HG02981 (cell line): ENCODE measurements at regions not wholly inside any gene's neighbourhood (a gene's known extent, or its start where the extent isn't known, plus 50 kb on each side); places are given as distances from the start of the nearest gene placed in this dataset.
"Not testable (repeated sequence)": the region's sequence is repeated elsewhere in the genome, so short reads cannot be mapped to it uniquely, and the experiment has no call there.

Source experiments
- ATAC-seq: cut with Tn5 transposase; IDR thresholded peaks from one replicate; pipeline ENCODE4 v1.9.1; 2021; ENCODE audit warnings: mild to moderate bottlenecking, moderate library complexity; ENCODE audit not compliant: unreplicated experiment

DNA sequence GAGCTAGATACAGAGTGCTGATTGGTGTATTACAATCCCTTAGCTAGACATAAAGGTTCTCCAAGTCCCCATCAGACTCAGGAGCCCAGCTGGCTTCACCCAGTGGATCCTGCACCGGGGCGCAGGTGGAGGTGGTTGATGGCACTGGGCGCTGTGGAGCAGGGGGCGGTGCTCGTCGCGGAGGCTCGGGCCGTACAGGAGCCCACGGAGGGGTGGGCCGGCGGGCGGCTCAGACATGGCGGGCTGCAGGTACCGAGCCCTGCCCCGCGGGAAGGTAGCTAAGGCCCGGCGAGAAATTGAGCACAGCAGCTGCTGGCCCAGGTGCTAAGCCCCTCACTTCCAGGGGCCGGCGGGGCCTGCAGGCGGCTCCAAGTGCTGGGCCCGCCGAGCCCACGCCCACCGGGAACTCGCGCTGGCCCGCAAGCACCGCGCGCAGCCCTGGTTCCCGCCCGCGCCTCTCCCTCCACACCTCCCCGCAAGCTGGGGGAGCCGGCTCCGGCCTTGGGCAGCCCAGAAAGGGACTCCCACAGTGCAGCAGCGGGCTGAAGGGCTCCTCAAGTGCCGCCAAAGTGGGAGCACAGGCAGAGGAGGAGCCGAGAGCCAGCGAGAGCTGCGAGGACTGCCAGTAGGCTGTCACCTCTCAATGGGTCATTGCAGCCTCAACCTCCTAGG lies 96.4 kb upstream of the MYO10 start:
- ATAC-seq = not testable (repeated sequence)

DNA sequence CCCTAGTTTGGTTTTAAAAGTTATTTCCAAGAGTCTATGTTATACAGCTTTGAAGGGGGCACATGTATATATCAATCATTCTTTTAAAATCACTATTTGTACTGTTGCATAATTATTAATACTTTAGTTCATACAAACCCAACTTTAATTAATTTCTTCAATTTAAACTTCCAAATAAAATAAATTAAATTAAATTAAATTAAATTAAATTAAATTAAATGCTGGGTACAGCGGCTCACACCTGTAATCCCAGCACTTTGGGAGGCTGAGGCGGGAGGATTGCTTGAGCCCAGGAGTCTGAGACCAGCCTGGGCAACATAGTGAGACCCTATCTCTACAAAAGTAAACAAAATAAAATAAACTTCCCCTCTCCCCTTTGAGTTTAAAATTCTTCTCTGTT lies 98.9 kb upstream of the MYO10 start:
- ATAC-seq = not testable (repeated sequence)

DNA sequence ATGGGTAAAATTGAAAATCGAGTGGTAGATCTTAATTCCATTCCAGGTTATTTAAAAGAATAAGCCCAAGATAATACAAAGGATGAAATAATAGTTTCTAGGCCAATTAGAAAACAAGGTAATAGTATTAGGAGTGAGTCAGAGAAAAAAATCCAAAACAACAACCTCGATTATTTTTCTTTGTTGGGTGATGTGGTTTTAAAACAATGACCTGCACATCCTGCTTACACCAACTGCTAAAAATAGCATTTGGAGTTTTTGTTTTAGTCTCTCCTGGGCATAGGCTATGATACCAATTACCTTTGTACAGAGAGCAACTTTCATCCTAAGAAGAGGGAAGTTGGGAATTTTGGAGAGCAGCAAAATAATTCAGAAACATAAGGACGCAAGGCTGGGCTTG lies 101.7 kb upstream of the MYO10 start:
- no peak for ATAC-seq

GRCh38 chr5:17039170-17039569 lies 103.1 kb upstream of the MYO10 start:
- ATAC-seq = no peak

DNA sequence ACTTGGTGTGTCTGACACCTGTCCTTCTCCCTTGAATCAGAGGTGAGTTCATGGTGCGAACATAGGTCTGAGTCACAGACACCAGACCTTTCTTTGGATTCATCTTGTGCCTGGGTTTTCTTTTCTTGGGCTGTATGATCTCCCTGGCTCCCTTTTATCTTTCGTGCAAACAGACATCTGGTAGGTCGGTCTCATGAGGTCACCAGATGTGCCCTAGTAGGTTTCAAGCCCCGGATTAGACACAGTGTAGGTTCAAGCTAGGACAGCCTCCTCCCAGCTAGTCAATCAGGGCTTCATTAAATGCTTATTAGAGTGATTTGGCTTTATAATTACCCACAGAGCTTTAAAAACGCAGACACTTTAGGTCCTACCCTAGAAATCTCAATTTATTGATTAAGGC lies 106.0 kb upstream of the MYO10 start:
- no peak for ATAC-seq

GRCh38 chr5:17046320-17046719 lies 110.2 kb upstream of the MYO10 start:
- no peak for ATAC-seq

DNA sequence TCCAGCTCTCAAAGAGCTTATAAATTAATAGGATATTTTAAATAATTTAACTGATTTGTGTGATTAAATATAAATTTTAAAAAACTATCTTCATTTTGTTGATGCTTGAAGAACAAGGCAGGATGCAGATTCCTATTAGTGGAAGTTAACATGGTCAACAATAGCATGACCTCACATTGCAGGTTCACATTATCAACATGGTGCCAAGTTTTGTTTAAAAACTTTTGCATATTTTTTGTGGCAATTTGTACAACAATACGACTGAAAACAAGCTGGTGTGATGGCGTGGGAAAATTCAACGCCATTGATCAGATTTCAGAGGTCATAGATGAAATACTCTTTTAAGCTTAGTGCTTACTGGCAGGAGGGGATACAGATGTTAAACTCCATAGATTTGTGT lies 114.1 kb upstream of the MYO10 start:
- ATAC-seq = no peak

DNA sequence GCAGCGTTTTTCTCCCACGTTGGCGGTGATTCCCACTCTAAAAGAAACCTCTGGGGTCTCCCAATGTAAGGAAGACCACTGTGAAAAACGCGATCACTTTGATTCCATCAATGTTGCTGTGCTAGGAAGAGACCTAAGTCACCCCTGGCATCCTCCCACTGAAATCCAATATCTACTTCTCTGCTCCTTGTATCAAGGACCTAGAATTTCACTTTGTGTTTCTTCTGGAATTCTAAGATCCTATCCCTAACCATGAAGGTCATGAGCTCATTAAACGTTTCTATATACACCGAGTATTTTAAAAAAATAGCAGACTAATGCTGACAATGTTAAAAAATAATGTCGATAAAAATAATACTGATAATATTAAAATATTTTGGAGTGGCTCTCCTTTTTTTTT lies 118.8 kb upstream of the MYO10 start:
- no peak for ATAC-seq

DNA sequence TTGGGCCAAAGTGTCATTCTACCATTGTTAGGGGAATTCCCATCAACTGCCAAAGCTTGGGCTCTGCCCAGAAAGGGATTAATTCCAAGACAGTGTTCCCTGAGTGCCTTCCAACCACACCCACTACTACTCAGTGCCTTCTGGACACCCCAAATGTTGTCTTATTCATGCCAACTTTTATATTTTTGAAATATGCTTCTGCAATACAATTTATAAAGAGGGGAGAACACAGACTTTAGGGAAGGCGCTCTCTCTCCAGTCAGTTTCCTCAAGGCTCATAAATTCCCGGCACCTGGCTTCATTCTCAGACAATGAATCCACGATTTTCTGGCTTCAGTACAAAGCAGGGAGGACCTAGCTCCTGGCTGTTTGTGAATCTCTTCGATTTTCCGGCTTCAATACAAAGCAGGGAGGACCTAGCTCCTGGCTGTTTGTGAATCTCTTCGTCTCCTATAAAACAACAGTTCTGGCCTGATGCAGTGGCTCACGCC lies 120.1 kb upstream of the MYO10 start:
- ATAC-seq = no peak

DNA sequence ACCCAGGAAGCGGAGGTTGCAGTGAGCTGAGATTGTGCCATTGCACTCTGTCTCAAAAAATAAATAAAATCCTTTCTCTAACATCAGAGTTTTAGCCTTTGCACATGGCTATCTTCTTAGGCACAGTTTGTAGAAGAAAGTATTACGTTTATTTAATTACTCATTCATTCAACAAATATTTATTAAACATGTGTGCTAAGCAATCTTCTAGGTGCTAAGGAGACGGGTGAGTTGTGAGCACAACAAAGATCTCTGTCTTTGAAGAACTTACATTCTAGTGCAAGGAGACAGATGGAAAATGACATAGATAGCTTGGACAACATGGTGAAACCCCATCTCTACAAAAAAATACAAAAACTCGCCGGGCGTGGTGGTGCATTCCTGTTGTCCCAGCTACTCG lies 122.3 kb upstream of the MYO10 start:
- no peak for ATAC-seq

GRCh38 chr5:17061973-17062470 lies 125.9 kb upstream of the MYO10 start:
- no peak for ATAC-seq

GRCh38 chr5:17062741-17063140 lies 126.7 kb upstream of the MYO10 start:
- not testable (repeated sequence) for ATAC-seq

DNA sequence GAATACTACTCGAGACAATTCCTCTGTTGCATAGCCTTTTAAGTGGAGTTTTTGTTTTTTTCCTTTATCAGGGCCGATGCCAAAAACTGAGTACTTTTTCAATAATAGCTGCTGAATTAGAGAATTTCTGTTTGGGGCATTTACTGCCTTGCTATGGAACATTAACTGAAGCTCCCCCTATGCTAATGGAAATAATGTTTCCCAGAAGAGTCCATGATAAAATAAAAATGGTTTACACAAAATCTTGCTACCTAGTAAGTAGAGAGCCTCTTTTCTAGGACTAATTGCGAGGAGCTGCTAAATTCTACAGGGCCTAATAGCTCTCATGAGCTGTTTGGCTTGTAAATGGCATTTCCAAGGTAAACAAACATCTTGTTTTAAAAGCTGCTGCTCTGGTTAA lies 128.2 kb upstream of the MYO10 start:
- no peak for ATAC-seq

GRCh38 chr5:17065458-17065857 lies 129.4 kb upstream of the MYO10 start:
- ATAC-seq = no peak

- not testable (repeated sequence) for ATAC-seq
Measured at GRCh38 chr5:17066026-17066425, 129.9 kb upstream of the MYO10 start.

DNA sequence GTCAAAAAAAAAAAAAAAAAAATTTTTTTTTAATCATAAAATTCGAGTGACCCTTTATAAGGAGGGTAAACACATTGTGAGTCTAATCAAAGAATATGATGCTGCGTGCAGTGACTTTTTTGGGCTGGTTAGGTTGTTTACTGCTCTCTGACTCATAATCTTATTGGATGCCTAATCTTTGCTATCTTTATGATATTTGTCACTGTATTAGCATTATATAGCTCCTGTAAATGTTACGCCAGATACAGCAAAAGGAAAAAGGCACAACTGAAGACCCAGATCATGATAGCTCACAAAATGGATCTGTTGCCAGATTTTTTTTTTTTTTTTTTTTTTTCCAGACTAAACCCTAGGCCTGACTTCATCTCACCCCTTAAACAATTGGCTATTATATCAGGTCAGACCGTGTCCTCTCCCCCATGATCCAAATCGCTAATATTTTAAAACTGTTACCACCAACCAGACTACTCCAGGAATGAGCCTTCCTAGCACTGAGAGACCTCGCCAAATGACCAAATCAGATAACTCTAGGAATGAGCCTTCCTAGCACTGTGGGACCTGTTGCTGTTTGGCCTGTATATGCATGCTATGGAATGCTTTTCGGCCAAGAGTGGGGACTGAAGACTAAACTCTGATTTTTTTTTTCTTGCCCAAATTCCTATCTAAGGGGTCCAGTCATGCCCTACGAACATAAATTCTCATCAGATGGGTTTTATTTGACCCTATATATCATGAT lies 131.7 kb upstream of the MYO10 start:
- no peak for ATAC-seq

- no peak for ATAC-seq
Measured at GRCh38 chr5:17069995-17070511, 134.0 kb upstream of the MYO10 start.

DNA sequence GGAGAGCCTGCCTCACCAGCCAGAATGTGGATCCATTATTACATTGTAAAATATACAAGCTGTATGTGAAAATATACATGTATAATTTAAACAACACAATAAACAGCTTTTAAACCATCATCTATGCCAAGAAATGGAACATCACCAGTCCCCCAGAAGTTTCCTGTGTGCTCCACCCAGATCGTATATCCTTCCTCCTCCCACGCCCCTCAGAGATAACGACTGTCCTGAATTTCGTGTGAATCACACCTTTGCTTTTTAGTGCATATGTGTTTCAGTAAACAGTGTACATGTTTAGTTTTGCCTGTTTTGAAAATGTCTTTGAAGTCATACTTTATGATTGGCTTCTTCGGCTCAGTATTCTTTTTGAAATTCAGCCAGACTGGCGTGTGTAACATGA lies 134.6 kb upstream of the MYO10 start:
- ATAC-seq = no peak

- ATAC-seq = no peak
Measured at GRCh38 chr5:17075236-17075635, 139.1 kb upstream of the MYO10 start.

- no peak for ATAC-seq
Measured at GRCh38 chr5:17076272-17076671, 140.2 kb upstream of the MYO10 start.

- no peak for ATAC-seq
Measured at GRCh38 chr5:17077440-17078233, 139.8 kb upstream of the BASP1 start.
